Endothelial cell of umbilical vein (primary cell): ENCODE measurements at regions not wholly inside any gene's neighbourhood (a gene's known extent, or its start where the extent isn't known, plus 50 kb on each side); places are given as distances from the start of the nearest gene placed in this dataset.

Experiments
- BruUV-seq: library from RNA; stranded (reverse); fragments of 400-500 nt; replicated peaks from 2 replicates; lab custom pipeline; 2021; lab: Mats Ljungman, UMichigan
- CTCF ChIA-PET: fragments of 300-600, 350-600 bp; sonication (Branson Sonifier 250); formaldehyde crosslinking; loops from one replicate; lab custom pipeline; 2021; ENCODE audit warnings: antibody characterized with exemption, inconsistent platforms; lab: Charles Lee
- POLR2A ChIA-PET: fragments of 300-600, 350-600 bp; sonication (Branson Sonifier 250); formaldehyde crosslinking; loops from one replicate; lab custom pipeline; 2021; ENCODE audit warnings: antibody characterized with exemption, inconsistent platforms; lab: Charles Lee
- DNase-seq: peaks from one replicate; pipeline ENCODE4 v3.0.0-alpha.2; 2011; ENCODE audit warnings: low read depth, low spot score
- FAIRE-seq: peaks from 2 replicates; lab custom pipeline; 2011; peaks lifted over from hg19 to GRCh38; lab: Jason Lieb, UNC
- H2AFZ ChIP-seq: 2 replicates; pipeline ENCODE4 v1.6.0; 2012; ENCODE audit warnings: low read depth, low read length, control low read depth, inconsistent platforms
- H3K27ac ChIP-seq: 2 replicates; pipeline ENCODE4 v1.5.1; 2011; ENCODE audit warnings: low read depth, mild to moderate bottlenecking, control low read depth, low read length, moderate library complexity; ENCODE audit not compliant: insufficient read depth
- H3K27me3 ChIP-seq, 2 experiments: 2 replicates each; pipeline versions ENCODE4 v1.6.0 to v1.6.1; 2011; ENCODE audit warnings: low read length in 2 of 2, mixed read lengths in 1 of 2; ENCODE audit not compliant: control insufficient read depth in 2 of 2, insufficient read depth in 2 of 2
- H3K36me3 ChIP-seq, 2 experiments: 2 replicates in 1 of 2; 3 replicates in 1 of 2; pipeline ENCODE4 v1.5.1; 2011; ENCODE audit warnings: low read length in 2 of 2, mild to moderate bottlenecking in 1 of 2, moderate library complexity in 1 of 2; ENCODE audit not compliant: control insufficient read depth in 2 of 2, insufficient read depth in 2 of 2; ENCODE audit errors: extremely low read depth in 1 of 2
- H3K4me1 ChIP-seq: 3 replicates; pipeline ENCODE4 v1.5.1; 2011; ENCODE audit warnings: mild to moderate bottlenecking, low read length; ENCODE audit not compliant: control insufficient read depth, insufficient read depth; ENCODE audit errors: extremely low read depth
- H3K4me2 ChIP-seq: 2 replicates; pipeline ENCODE4 v1.6.1; 2011; ENCODE audit warnings: low read length, control low read depth, mixed read lengths; ENCODE audit not compliant: insufficient read depth
- H3K4me3 ChIP-seq, 3 experiments: fragments of 200-600 bp in 1 of 3; sonication (generic), shearing (Covaris generic) in 1 of 3; replicated peaks in 1 of 3; 2 replicates each; pipeline ENCODE4 v1.5.1; 2011 to 2016; ENCODE audit warnings: control low read depth in 3 of 3, low read length in 3 of 3, mild to moderate bottlenecking in 2 of 3, inconsistent platforms in 1 of 3, low read depth in 1 of 3, moderate library complexity in 1 of 3; ENCODE audit not compliant: insufficient read depth in 1 of 3
- H3K79me2 ChIP-seq: 2 replicates; pipeline ENCODE4 v1.6.0; 2012; ENCODE audit warnings: low read length, inconsistent platforms; ENCODE audit not compliant: control insufficient read depth, insufficient read depth
- H3K9ac ChIP-seq: replicated peaks from 2 replicates; pipeline ENCODE3; 2011; ENCODE audit warnings: low read length, control low read depth; ENCODE audit not compliant: insufficient read depth; ENCODE audit errors: extremely low read depth
- H3K9me1 ChIP-seq: replicated peaks from 3 replicates; pipeline ENCODE4 v1.6.0; 2011; ENCODE audit warnings: mild to moderate bottlenecking, low read length; ENCODE audit not compliant: control insufficient read depth, insufficient read depth; ENCODE audit errors: extremely low read depth
- H3K9me3 ChIP-seq: replicated peaks from 2 replicates; pipeline ENCODE4 v1.5.1; 2012; ENCODE audit warnings: low read length, inconsistent platforms; ENCODE audit not compliant: control insufficient read depth, insufficient read depth
- H4K20me1 ChIP-seq: replicated peaks from 2 replicates; pipeline ENCODE3; 2011; ENCODE audit warnings: mild to moderate bottlenecking, low read length; ENCODE audit not compliant: control insufficient read depth, insufficient read depth; ENCODE audit errors: extremely low read depth
- EZH2 ChIP-seq: IDR thresholded peaks from 2 replicates; pipeline ENCODE4 v1.6.1; 2012; ENCODE audit warnings: borderline replicate concordance, low read depth, mild to moderate bottlenecking, moderate library complexity, low read length, inconsistent platforms; ENCODE audit not compliant: severe bottlenecking
- FOS ChIP-seq: IDR thresholded peaks from 2 replicates; pipeline ENCODE4 v1.6.1; 2011; ENCODE audit warnings: mild to moderate bottlenecking, low read length, moderate library complexity, borderline replicate concordance; ENCODE audit not compliant: insufficient read depth
- GATA2 ChIP-seq: IDR thresholded peaks from 2 replicates; pipeline ENCODE4 v1.7.0; 2011; ENCODE audit warnings: low read depth, mild to moderate bottlenecking, moderate library complexity, mixed read lengths, low read length; ENCODE audit not compliant: insufficient read length, insufficient read depth
- JUN ChIP-seq: IDR thresholded peaks from 2 replicates; pipeline ENCODE4 v1.6.1; 2011; ENCODE audit warnings: borderline replicate concordance, low read depth; ENCODE audit not compliant: insufficient read length, insufficient read depth
- MYC ChIP-seq: IDR thresholded peaks from one replicate; pipeline ENCODE4 v1.6.1; 2011; ENCODE audit warnings: mild to moderate bottlenecking, low read depth, low read length
- POLR2A ChIP-seq: IDR thresholded peaks from 2 replicates; pipeline ENCODE4 v1.6.1; 2012; ENCODE audit warnings: low read depth, mild to moderate bottlenecking, control low read depth, low read length
- POLR2AphosphoS5 ChIP-seq: IDR thresholded peaks from 2 replicates; pipeline ENCODE4 v1.6.1; 2012; ENCODE audit warnings: low read depth, mild to moderate bottlenecking, control low read depth, low read length, moderate library complexity; ENCODE audit not compliant: insufficient read depth
- dilution Hi-C: fragments of 300-500 bp; cut with MboI; formaldehyde crosslinking; loops from one replicate; pipeline ENCODE4 v1.15.0; 2019; ENCODE audit warnings: low sequenced_read_pairs; ENCODE audit not compliant: extremely low pct_ligation_motif_present
- intact Hi-C: fragments of 100-400 bp; cut with micrococcal nuclease; formaldehyde crosslinking; loops from one replicate; pipeline ENCODE4 v1.10.0; 2022
- TF ChIP-seq, protein P1 (sequence below), 2 donors: IDR thresholded peaks; 1 replicate in 1 of 2; 2 replicates in 1 of 2; pipeline ENCODE4 v1.5.1; 2011; ENCODE audit warnings: low read length in 2 of 2, mild to moderate bottlenecking in 2 of 2, moderate library complexity in 2 of 2, control low read depth in 1 of 2, inconsistent platforms in 1 of 2, low read depth in 1 of 2; ENCODE audit not compliant: insufficient read depth in 1 of 2; ENCODE audit errors: extremely low read depth in 1 of 2
- TF ChIP-seq, protein P2 (sequence below): IDR thresholded peaks from 2 replicates; pipeline ENCODE4 v1.6.1; 2011; ENCODE audit not compliant: insufficient read depth, insufficient read length

DNA sequence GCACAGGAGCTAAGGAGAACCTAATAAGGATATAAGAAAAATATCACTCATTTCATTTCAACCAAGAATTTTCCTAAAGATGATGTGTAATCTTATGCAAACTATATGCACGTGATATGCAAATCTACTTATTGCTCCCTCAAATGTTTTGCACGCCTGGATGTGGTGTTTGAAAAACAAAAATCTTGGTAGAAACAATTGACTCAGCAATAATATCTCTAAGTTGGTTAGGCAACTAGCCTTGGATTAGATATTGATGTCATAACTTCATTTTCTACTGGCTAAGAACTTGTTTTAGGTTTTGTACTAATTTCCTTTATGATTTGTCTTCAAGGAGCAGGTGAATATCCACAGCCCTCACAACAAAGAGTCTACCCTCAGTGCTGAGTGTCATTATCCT lies 164.6 kb downstream of the TM2D1 start:
- no peak overlapping the region for H3K27ac ChIP-seq
- H3K79me2 ChIP-seq, result no peaks in the 10 kb centered on the region
- no peak for TF ChIP-seq JUN
- TF ChIP-seq POLR2AphosphoS5, result no peak
- TF ChIP-seq MYC, result no peak
- TF ChIP-seq POLR2A, result no peak
- TF ChIP-seq, protein P1, sequence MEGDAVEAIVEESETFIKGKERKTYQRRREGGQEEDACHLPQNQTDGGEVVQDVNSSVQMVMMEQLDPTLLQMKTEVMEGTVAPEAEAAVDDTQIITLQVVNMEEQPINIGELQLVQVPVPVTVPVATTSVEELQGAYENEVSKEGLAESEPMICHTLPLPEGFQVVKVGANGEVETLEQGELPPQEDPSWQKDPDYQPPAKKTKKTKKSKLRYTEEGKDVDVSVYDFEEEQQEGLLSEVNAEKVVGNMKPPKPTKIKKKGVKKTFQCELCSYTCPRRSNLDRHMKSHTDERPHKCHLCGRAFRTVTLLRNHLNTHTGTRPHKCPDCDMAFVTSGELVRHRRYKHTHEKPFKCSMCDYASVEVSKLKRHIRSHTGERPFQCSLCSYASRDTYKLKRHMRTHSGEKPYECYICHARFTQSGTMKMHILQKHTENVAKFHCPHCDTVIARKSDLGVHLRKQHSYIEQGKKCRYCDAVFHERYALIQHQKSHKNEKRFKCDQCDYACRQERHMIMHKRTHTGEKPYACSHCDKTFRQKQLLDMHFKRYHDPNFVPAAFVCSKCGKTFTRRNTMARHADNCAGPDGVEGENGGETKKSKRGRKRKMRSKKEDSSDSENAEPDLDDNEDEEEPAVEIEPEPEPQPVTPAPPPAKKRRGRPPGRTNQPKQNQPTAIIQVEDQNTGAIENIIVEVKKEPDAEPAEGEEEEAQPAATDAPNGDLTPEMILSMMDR (IDR thresholded peaks at IDR 0.05; ENCODE audit: extremely low read depth in 1 of 2, insufficient read depth in 1 of 2, low read depth in 1 of 2, low read length in 2 of 2), result no peak
- TF ChIP-seq GATA2, result no peak
- no peak for TF ChIP-seq FOS
- TF ChIP-seq EZH2, result no peak
- TF ChIP-seq, protein P2, sequence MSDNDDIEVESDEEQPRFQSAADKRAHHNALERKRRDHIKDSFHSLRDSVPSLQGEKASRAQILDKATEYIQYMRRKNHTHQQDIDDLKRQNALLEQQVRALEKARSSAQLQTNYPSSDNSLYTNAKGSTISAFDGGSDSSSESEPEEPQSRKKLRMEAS, result no peak
- no peak overlapping the region for H3K9ac ChIP-seq
- no peak overlapping the region for H3K4me2 ChIP-seq
- no peak overlapping the region for H2AFZ ChIP-seq
- no peaks in the 10 kb centered on the region for H3K36me3 ChIP-seq
- no peaks in the 10 kb centered on the region for H3K9me3 ChIP-seq
- peaks cover 0 to 3% of the 10 kb centered on the region in 2 experiments for H3K27me3 ChIP-seq
- H3K9me1 ChIP-seq, result no peaks in the 10 kb centered on the region
- no peak overlapping the region for H3K4me3 ChIP-seq
- FAIRE-seq, result no peak
- no peak for DNase-seq
- ChIA-PET CTCF (interaction anchor here (0.8 kb wide), 1 partner anchor 8 kb away, joined by 4 read pairs; no protein-coding TSS in a partner anchor), POLR2A (no interaction called here)
- H3K4me1 ChIP-seq, result no peaks in the 10 kb centered on the region
- no TSS peak for BruUV-seq
- dilution Hi-C loops, result no loop called here
- intact Hi-C loops, result no loop called here
- H4K20me1 ChIP-seq, result no peaks in the 10 kb centered on the region
